OCI-LY3 (cell line): ENCODE measurements at regions not wholly inside any gene's neighbourhood (a gene's known extent, or its start where the extent isn't known, plus 50 kb on each side); places are given as distances from the start of the nearest gene placed in this dataset.
"Not testable (repeated sequence)": the region's sequence is repeated elsewhere in the genome, so short reads cannot be mapped to it uniquely, and the experiment has no call there.

Experiments used
- H2AFZ ChIP-seq: fragments of 200-600, 300-600 bp; shearing (Covaris generic); 2 replicates; pipeline ENCODE4 v1.6.0; 2014; ENCODE audit warnings: antibody characterized with exemption, low read depth, low read length
- H3K27ac ChIP-seq: fragments of 200-600, 300-600 bp; sonication (generic); 2 replicates; pipeline ENCODE4 v1.5.1; 2014; ENCODE audit warnings: mild to moderate bottlenecking, low read length, moderate library complexity, mixed read lengths
- H3K27me3 ChIP-seq: fragments of 200-600, 300-600 bp; sonication (generic); 2 replicates; pipeline ENCODE4 v1.6.1; 2014; ENCODE audit warnings: low read depth, low read length, mixed read lengths
- H3K36me3 ChIP-seq: fragments of 200-600, 300-600 bp; sonication (generic); replicated peaks from 2 replicates; pipeline ENCODE3; 2014; ENCODE audit warnings: low read depth, low read length, mixed read lengths
- H3K4me1 ChIP-seq: fragments of 300-600, 200-600 bp; sonication (generic); 2 replicates; pipeline ENCODE4 v1.6.1; 2014; ENCODE audit warnings: low read length, mixed read lengths
- H3K4me2 ChIP-seq: fragments of 200-600, 300-600 bp; sonication (generic); 2 replicates; pipeline ENCODE4 v1.6.1; 2014; ENCODE audit warnings: low read length, mixed read lengths
- H3K4me3 ChIP-seq: fragments of 300-600, 200-600 bp; sonication (generic); 2 replicates; pipeline ENCODE4 v1.5.1; 2014; ENCODE audit warnings: antibody characterized with exemption, mild to moderate bottlenecking, low read length, moderate library complexity
- H3K79me2 ChIP-seq: fragments of 300-600, 200-600 bp; shearing (Covaris generic); 2 replicates; pipeline ENCODE4 v1.6.1; 2014; ENCODE audit warnings: mild to moderate bottlenecking, low read length, mixed read lengths
- H3K9ac ChIP-seq: fragments of 300-600, 200-600 bp; shearing (Covaris generic); 2 replicates; pipeline ENCODE4 v1.6.0; 2014; ENCODE audit warnings: mild to moderate bottlenecking, low read length, moderate library complexity
- H3K9me3 ChIP-seq: fragments of 200-600, 300-600 bp; shearing (Covaris generic); 2 replicates; pipeline ENCODE4 v1.6.1; 2014; ENCODE audit warnings: low read length, mixed read lengths; ENCODE audit not compliant: insufficient read depth
- H4K20me1 ChIP-seq: fragments of 200-600, 300-600 bp; sonication (generic); 2 replicates; pipeline ENCODE4 v1.6.1; 2016; ENCODE audit warnings: low read length, mixed read lengths; ENCODE audit not compliant: insufficient read depth
- EZH2phosphoT487 ChIP-seq: fragments of 200-600 bp; shearing (Covaris generic); IDR thresholded peaks from 2 replicates; pipeline ENCODE4 v1.6.1; 2018; ENCODE audit warnings: antibody characterized with exemption, mixed run types, low read depth
- TF ChIP-seq, protein P1 (sequence below): fragments of 200-600, 300-600 bp; sonication (generic); IDR thresholded peaks from 2 replicates; pipeline ENCODE4 v1.5.1; 2014; ENCODE audit warnings: antibody characterized with exemption, low read length, low read depth

DNA sequence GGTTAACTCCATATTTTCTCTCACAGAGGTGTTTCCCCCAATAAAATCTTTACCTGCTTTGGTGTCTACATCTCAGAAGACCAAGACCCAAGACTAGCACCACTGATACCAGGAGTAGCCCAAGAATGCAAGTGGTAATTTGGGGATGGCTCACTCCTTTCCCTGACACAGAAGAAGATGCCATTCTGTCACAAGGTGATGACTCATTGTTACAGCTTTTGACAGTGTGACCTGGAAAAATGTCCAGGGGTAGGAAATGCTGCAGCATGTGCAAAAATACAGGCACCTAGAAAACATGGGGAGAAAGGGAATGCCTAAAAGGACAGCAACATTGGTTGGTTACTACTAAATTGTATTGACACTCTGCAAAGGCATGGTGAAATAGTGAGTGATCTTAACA, 254.0 kb upstream of the GJE1 start:
- no peak overlapping the region for H3K9ac ChIP-seq
- no peak for TF ChIP-seq EZH2phosphoT487
- TF ChIP-seq, protein P1, sequence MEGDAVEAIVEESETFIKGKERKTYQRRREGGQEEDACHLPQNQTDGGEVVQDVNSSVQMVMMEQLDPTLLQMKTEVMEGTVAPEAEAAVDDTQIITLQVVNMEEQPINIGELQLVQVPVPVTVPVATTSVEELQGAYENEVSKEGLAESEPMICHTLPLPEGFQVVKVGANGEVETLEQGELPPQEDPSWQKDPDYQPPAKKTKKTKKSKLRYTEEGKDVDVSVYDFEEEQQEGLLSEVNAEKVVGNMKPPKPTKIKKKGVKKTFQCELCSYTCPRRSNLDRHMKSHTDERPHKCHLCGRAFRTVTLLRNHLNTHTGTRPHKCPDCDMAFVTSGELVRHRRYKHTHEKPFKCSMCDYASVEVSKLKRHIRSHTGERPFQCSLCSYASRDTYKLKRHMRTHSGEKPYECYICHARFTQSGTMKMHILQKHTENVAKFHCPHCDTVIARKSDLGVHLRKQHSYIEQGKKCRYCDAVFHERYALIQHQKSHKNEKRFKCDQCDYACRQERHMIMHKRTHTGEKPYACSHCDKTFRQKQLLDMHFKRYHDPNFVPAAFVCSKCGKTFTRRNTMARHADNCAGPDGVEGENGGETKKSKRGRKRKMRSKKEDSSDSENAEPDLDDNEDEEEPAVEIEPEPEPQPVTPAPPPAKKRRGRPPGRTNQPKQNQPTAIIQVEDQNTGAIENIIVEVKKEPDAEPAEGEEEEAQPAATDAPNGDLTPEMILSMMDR, result no peak

DNA sequence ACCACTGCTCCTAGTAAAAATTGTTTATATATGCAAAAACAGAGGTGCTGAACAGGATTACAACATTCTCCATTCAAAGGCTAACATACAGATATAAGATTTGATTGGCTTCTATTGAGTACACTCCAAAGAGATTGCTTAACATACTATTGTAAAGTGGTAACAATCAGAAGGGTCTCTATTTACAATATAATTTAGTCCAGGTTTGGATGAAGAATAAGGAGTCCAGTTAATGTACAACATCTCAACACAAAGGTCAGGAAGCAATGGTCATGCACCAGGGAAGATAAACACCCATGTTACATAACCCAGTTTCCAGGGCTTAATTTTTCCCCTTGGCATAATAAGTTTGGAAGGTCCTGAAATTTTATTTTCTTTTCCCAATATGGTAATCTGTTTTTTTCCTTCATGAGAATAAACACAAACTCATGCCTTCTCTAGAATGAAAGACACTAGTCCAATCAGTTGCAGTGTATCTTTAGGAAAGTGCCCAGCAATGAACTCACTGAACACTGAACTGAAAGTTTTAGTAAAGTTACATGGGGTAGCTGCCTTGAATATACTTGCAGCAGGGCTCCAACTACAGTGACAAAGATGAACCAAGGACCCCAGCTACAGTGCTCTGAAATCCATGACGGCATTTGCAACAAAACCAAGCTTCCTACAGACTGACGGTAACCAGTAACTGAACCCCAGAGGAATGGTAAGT, 255.3 kb upstream of the GJE1 start:
- Histone ChIP-seq H3K9me3 (no peaks in the 10 kb centered on the region), H3K36me3 (no peaks in the 10 kb centered on the region), H3K4me2 (no peak overlapping the region), H3K4me3 (no peak overlapping the region), H4K20me1 (no peaks in the 10 kb centered on the region), H3K4me1 (no peaks in the 10 kb centered on the region), H3K79me2 (no peaks in the 10 kb centered on the region), H3K27me3 (no peaks in the 10 kb centered on the region), H3K27ac (no peak overlapping the region), H3K9ac (no peak overlapping the region), H2AFZ (no peak overlapping the region)
- TF ChIP-seq, protein P1, result no peak
- TF ChIP-seq EZH2phosphoT487, result no peak

More for the DNA sequence above, 254.0 kb upstream of the GJE1 start:
- Histone ChIP-seq H3K4me3 (no peak overlapping the region), H3K79me2 (no peaks in the 10 kb centered on the region), H3K27ac (no peak overlapping the region), H3K9me3 (no peaks in the 10 kb centered on the region), H4K20me1 (no peaks in the 10 kb centered on the region), H3K36me3 (no peaks in the 10 kb centered on the region), H3K4me1 (no peaks in the 10 kb centered on the region), H2AFZ (no peak overlapping the region), H3K4me2 (no peak overlapping the region), H3K27me3 (no peaks in the 10 kb centered on the region)

DNA sequence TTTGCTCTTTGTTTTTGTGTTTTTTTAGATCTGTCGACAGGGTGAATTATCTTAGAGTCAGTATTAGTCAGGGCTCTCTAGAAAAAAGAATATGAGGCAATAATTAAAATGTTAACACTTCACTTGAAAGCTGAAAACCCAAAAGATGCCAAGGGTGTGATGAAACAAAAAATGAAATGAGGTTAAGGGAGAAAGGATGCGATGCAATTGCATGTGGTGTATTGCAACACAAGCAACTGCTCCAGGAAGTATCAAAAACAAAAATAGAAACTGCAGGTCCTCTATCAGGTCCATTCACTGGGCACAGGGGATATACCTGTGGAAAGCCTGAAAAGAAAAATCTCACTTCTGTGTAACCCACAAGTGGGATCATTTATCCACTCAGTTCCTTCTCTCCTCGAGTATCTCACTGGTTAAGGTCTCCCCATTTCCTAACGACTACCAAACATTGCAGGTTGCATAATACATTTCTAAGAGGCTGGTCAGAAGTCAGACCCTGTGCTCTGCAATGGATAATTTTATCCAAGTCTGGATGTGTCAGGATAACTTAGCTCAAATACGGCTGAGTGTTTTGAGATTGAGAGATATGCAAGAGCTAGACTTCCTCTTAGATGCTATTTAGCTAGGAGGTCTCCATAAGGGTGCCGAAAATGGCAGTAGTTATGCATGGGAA, 257.7 kb upstream of the GJE1 start:
- no peak overlapping the region for H3K4me3 ChIP-seq
- H3K27me3 ChIP-seq, result no peaks in the 10 kb centered on the region
- no peaks in the 10 kb centered on the region for H3K4me1 ChIP-seq
- H2AFZ ChIP-seq, result no peak overlapping the region
- H4K20me1 ChIP-seq, result no peaks in the 10 kb centered on the region
- H3K9ac ChIP-seq, result no peak overlapping the region
- no peaks in the 10 kb centered on the region for H3K36me3 ChIP-seq
- H3K79me2 ChIP-seq, result no peaks in the 10 kb centered on the region
- no peak for TF ChIP-seq EZH2phosphoT487
- TF ChIP-seq, protein P1, result no peak
- no peaks in the 10 kb centered on the region for H3K9me3 ChIP-seq
- no peak overlapping the region for H3K4me2 ChIP-seq
- H3K27ac ChIP-seq, result no peak overlapping the region

DNA sequence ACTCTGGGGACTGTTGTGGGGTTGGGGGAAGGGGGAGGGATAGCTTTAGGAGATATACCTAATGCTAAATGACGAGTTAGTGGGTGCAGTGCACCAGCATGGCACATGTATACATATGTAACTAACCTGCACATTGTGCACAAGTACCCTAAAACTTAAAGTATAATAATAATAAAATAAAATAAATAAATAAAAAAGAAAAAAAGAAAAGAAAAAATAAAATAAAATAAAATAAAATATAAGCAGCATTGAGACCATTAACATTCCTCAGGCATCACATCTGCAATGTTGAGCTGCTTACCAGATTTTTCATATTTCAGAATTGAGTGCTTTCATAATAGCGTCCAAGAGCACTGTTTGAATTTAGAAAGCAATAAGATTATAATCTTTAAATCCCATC, 263.2 kb upstream of the GJE1 start:
- H4K20me1 ChIP-seq, H3K27me3 ChIP-seq: not testable (repeated sequence)

More for the DNA sequence above, 263.2 kb upstream of the GJE1 start:
- H3K9ac ChIP-seq, H3K4me1 ChIP-seq, H3K4me2 ChIP-seq, H3K27ac ChIP-seq, H3K4me3 ChIP-seq, H3K36me3 ChIP-seq, H3K9me3 ChIP-seq, H2AFZ ChIP-seq, H3K79me2 ChIP-seq: not testable (repeated sequence)
